Endothelial cell (in vitro differentiated cells): ENCODE measurements at regions not wholly inside any gene's neighbourhood (a gene's known extent, or its start where the extent isn't known, plus 50 kb on each side); places are given as distances from the start of the nearest gene placed in this dataset.

Experiments
- DNase-seq: peaks from one replicate; pipeline ENCODE4 v3.0.0; 2021; ENCODE audit warnings: low spot score
- H3K27ac Mint-ChIP-seq: one replicate; pipeline ENCODE4 v1.8.0; 2021; ENCODE audit warnings: mixed read lengths, inconsistent platforms; ENCODE audit not compliant: unreplicated experiment
- H3K27me3 Mint-ChIP-seq: one replicate; pipeline ENCODE4 v1.8.0; 2021; ENCODE audit warnings: mild to moderate bottlenecking, moderate library complexity, mixed read lengths, inconsistent platforms; ENCODE audit not compliant: unreplicated experiment
- H3K36me3 Mint-ChIP-seq: one replicate; pipeline ENCODE4 v1.8.0; 2021; ENCODE audit warnings: mild to moderate bottlenecking, low read depth, mixed read lengths, inconsistent platforms; ENCODE audit not compliant: unreplicated experiment
- H3K4me1 Mint-ChIP-seq: one replicate; pipeline ENCODE4 v1.8.0; 2021; ENCODE audit warnings: mild to moderate bottlenecking, mixed read lengths, inconsistent platforms; ENCODE audit not compliant: unreplicated experiment
- H3K4me3 Mint-ChIP-seq: one replicate; pipeline ENCODE4 v1.8.0; 2021; ENCODE audit warnings: mild to moderate bottlenecking, mixed read lengths, inconsistent platforms; ENCODE audit not compliant: unreplicated experiment
- H3K9me3 Mint-ChIP-seq: one replicate; pipeline ENCODE4 v1.8.0; 2021; ENCODE audit warnings: mixed read lengths, inconsistent platforms; ENCODE audit not compliant: unreplicated experiment
- TF ChIP-seq, protein P1 (sequence below): fragments of 200-600 bp; sonication (generic); IDR thresholded peaks from one replicate; pipeline ENCODE4 v1.5.0; 2021; ENCODE audit warnings: antibody characterized with exemption; ENCODE audit not compliant: unreplicated experiment

DNA sequence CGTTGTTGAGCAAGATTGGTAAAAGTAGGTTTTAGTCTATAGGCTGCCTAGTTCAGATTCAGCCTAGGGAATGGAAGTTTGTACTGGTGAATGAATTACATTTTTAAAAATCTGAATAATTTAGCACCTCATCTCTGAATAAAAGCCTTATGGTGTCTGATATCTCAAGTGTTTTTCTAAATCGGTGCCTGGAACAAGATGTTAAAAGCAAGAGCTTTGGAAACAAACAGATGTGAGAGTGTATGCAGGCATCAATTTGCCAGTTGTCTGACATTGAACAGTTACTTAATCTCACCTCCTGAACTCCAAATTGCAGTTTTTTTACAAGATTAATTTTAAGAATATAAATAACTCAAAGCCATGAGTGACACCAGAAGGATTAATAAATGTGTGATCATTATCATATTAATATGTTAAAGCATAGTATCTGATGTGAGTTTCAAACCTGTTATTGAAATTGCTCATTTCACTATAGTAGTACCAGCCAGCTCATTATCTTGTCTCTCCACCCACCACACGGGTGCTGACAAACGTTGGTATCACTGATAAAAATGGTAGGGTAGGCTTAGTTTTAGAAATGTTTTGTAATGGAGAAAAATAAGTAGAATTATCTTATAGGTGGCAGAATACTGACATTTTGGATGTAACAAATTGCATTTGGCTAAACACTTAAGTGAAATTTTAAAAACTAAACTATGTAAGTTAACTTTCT, 157.3 kb downstream of the FAM83B start:
- TF ChIP-seq, protein P1, sequence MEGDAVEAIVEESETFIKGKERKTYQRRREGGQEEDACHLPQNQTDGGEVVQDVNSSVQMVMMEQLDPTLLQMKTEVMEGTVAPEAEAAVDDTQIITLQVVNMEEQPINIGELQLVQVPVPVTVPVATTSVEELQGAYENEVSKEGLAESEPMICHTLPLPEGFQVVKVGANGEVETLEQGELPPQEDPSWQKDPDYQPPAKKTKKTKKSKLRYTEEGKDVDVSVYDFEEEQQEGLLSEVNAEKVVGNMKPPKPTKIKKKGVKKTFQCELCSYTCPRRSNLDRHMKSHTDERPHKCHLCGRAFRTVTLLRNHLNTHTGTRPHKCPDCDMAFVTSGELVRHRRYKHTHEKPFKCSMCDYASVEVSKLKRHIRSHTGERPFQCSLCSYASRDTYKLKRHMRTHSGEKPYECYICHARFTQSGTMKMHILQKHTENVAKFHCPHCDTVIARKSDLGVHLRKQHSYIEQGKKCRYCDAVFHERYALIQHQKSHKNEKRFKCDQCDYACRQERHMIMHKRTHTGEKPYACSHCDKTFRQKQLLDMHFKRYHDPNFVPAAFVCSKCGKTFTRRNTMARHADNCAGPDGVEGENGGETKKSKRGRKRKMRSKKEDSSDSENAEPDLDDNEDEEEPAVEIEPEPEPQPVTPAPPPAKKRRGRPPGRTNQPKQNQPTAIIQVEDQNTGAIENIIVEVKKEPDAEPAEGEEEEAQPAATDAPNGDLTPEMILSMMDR = no peak
- no peak for DNase-seq
- no peak overlapping the region for H3K27ac Mint-ChIP-seq
- H3K27me3 Mint-ChIP-seq = no peaks in the 10 kb centered on the region
- no peaks in the 10 kb centered on the region for H3K9me3 Mint-ChIP-seq
- H3K4me3 Mint-ChIP-seq = no peak overlapping the region
- no peaks in the 10 kb centered on the region for H3K36me3 Mint-ChIP-seq
- no peaks in the 10 kb centered on the region for H3K4me1 Mint-ChIP-seq

DNA sequence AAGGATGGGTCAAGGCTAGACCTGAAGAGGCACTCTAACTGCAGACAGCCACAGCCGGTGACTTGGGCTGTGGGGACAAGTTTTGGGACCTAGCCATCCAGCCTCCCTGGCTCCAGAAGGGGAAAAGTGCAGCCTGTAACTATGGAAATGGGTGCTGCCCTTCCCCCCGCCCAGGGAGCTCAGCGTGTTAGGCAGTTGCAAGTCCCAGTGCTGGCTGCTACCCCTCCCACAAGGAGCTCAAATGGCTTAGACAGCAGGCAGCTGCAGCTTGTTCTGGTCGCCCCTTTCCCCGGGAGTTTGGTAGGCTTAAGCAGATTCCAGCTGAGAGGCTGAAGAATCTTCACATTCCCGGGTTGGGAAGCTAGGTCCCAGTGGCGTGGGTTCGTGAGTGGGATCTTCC, 162.6 kb downstream of the FAM83B start:
- Mint-ChIP-seq H3K9me3 (no peaks in the 10 kb centered on the region), H3K4me3 (no peak overlapping the region), H3K27me3 (no peaks in the 10 kb centered on the region), H3K27ac (no peak overlapping the region), H3K36me3 (no peaks in the 10 kb centered on the region), H3K4me1 (no peaks in the 10 kb centered on the region)
- no peak for DNase-seq
- TF ChIP-seq, protein P1 = no peak

DNA sequence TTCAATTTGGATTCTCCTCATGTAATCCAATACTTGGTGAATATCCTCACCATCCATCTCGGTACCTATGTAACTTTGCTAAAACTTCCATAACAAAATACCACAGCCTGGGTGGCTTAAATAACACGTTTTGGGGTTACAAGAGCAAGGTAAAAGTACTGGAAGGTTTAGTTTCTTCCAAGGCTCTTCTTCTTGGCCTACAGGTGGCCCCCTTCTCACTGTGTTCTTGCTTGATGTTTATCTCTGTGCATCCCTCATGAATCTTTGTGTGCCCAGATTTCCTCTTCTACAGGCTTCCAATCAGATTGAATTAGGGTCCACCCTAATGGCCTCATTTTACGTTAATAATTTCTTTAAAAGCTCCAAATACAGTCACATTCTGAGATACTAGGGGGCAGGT, 163.3 kb upstream of the HCRTR2 start:
- no peaks in the 10 kb centered on the region for H3K4me1 Mint-ChIP-seq
- TF ChIP-seq, protein P1 = no peak
- no peaks in the 10 kb centered on the region for H3K36me3 Mint-ChIP-seq
- no peaks in the 10 kb centered on the region for H3K9me3 Mint-ChIP-seq
- H3K4me3 Mint-ChIP-seq = no peak overlapping the region
- no peak overlapping the region for H3K27ac Mint-ChIP-seq
- H3K27me3 Mint-ChIP-seq = no peaks in the 10 kb centered on the region
- no peak for DNase-seq

DNA sequence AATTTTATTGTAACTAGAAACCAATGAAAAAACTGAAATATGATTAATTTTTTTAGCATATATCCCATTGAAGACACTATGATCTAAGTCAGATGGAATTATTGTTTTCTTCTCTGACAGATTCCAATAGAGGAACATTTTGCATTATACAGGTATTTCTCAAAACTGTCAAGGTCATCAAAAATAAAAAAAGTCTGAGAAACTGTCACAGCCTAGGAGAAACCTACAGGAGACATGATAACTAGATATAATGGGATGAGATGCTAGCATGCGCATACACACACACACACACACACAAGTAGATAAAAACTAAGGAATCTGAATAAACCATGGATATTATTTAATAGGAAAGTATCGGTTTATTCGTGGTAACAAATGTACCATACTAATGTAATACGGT, 161.9 kb upstream of the HCRTR2 start:
- no peak for DNase-seq
- Mint-ChIP-seq H3K27ac (no peak overlapping the region), H3K4me3 (no peak overlapping the region), H3K9me3 (no peaks in the 10 kb centered on the region), H3K27me3 (peaks cover 4% of the 10 kb centered on the region), H3K36me3 (no peaks in the 10 kb centered on the region), H3K4me1 (no peaks in the 10 kb centered on the region)
- TF ChIP-seq, protein P1 = no peak

DNA sequence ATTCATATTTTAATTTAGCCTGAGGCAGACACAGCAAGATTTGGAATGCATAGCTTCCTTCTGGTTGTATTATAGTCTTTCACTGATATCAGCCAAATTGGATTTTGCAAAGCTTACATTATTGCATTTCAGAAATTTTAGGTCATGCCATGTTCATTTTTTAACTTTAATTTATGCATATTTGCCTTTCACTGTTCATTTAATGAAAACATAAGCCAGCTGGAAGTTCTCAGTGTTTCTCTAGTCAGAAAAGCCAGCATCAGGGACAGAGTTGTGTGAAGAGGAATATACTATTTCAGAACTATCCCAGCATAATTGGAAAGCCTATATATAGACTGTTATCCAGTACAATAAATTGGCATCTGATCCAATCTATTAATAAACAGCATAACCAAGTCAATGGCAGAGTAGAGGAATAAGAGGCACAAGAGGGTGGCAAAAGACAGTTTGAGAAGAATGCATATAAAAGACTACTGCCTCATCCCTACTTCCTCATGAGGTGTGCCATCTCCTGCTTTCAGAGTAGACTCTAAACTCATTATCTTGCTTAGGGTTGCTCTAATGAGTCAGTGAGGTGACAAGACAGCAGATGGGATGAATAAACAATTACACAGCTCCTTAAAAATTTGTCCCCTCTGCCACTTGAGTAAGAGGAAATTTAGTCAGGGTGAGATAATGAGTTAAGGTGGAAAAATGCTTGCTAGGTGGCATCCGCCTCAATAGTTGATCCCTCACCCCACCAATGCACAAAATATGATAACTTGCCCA, 159.8 kb upstream of the HCRTR2 start:
- H3K9me3 Mint-ChIP-seq = no peaks in the 10 kb centered on the region
- H3K27ac Mint-ChIP-seq = no peak overlapping the region
- TF ChIP-seq, protein P1 = no peak
- H3K36me3 Mint-ChIP-seq = no peaks in the 10 kb centered on the region
- H3K4me1 Mint-ChIP-seq = no peaks in the 10 kb centered on the region
- no peak overlapping the region for H3K4me3 Mint-ChIP-seq
- H3K27me3 Mint-ChIP-seq = peaks cover 4% of the 10 kb centered on the region
- no peak for DNase-seq
